Ovary (tissue), 3 donors: ENCODE measurements at regions not wholly inside any gene's neighbourhood (a gene's known extent, or its start where the extent isn't known, plus 50 kb on each side); places are given as distances from the start of the nearest gene placed in this dataset.

Experiments
- CTCF ChIP-seq, 3 donors: fragments of 450-650 bp in 2 of 3; fragments of 200-600 bp in 1 of 3; IDR thresholded peaks; one replicate each; pipeline versions ENCODE4 v1.5.1 to v1.8.0; 2016 to 2022; ENCODE audit warnings: antibody characterized with exemption in 3 of 3, mild to moderate bottlenecking in 1 of 3
- EP300 ChIP-seq: sonication (generic); formaldehyde crosslinking; IDR thresholded peaks from one replicate; pipeline ENCODE4 v1.6.1; 2017; ENCODE audit warnings: antibody characterized with exemption
- POLR2A ChIP-seq: fragments of 450-650 bp; IDR thresholded peaks from one replicate; pipeline ENCODE4 v1.6.1; 2017; ENCODE audit warnings: antibody characterized with exemption, mild to moderate bottlenecking, moderate library complexity
- donor health status: DM: no; HTN: no; CAD: no.

- TF ChIP-seq CTCF (IDR thresholded peaks at IDR 0.05) = no peak
- no peak for TF ChIP-seq POLR2A
- no peak for TF ChIP-seq EP300
Observed at GRCh38 chr5:142506756-142507155, 179.1 kb downstream of the FGF1 start.
